ENCODE measurements at regions not wholly inside any gene's neighbourhood (a gene's known extent, or its start where the extent isn't known, plus 50 kb on each side); places are given as distances from the start of the nearest gene placed in this dataset.

- no peaks in the 10 kb centered on the region for H3K36me3 ChIP-seq (replicated peaks; ENCODE audit: insufficient read depth, low read depth)
- H3K9me2 ChIP-seq (replicated peaks; ENCODE audit: insufficient read depth): no peaks in the 10 kb centered on the region
- H2AFZ ChIP-seq: no peak overlapping the region
These were observed 151.5 kb upstream of the GOT2 start for GRCh38 chr16:58885528-58886170.

GRCh38 chr16:58884141-58884540, 150.0 kb upstream of the GOT2 start:
- no peak overlapping the region for H2AFZ ChIP-seq
- no peak for DNase-seq (ENCODE audit: low spot score)
- no peak for TF ChIP-seq CTCF (IDR thresholded peaks at IDR 0.05; ENCODE audit: poor library complexity)
- TF ChIP-seq EZH2 (IDR thresholded peaks at IDR 0.05; ENCODE audit: borderline replicate concordance): no peak
- no peak for TF ChIP-seq EZH2phosphoT487 (IDR thresholded peaks at IDR 0.05; ENCODE audit: low read depth, severe bottlenecking, unreplicated experiment)
- no peaks in the 10 kb centered on the region for H3K36me3 ChIP-seq (replicated peaks; ENCODE audit: insufficient read depth, low read depth)
- H3K4me3 ChIP-seq: no peak overlapping the region
- H3K9me2 ChIP-seq (replicated peaks; ENCODE audit: insufficient read depth): no peaks in the 10 kb centered on the region
- no peaks in the 10 kb centered on the region for H3K9me3 ChIP-seq (ENCODE audit: low read depth)
- H3K4me2 ChIP-seq: no peak overlapping the region
- H3K27ac ChIP-seq: no peak overlapping the region
- H3K27me3 ChIP-seq: no peaks in the 10 kb centered on the region
- H3K4me1 ChIP-seq (ENCODE audit: insufficient read depth): no peaks in the 10 kb centered on the region
- H3K79me2 ChIP-seq: no peaks in the 10 kb centered on the region
- no peaks in the 10 kb centered on the region for H4K20me1 ChIP-seq (ENCODE audit: insufficient read depth, poor library complexity, severe bottlenecking)

More at GRCh38 chr16:58885528-58886170, 151.5 kb upstream of the GOT2 start:
- H3K4me3 ChIP-seq: no peak overlapping the region
- no peaks in the 10 kb centered on the region for H4K20me1 ChIP-seq (ENCODE audit: insufficient read depth, poor library complexity, severe bottlenecking)
- no peaks in the 10 kb centered on the region for H3K27me3 ChIP-seq
- H3K4me2 ChIP-seq: no peak overlapping the region
- 80% methylated on average over 5 of the region's 5 CpGs for WGBS (ENCODE audit: low lambda C conversion rate, missing lambda C conversion rate)
- H3K27ac ChIP-seq: no peak overlapping the region
- TF ChIP-seq EZH2phosphoT487 (IDR thresholded peaks at IDR 0.05; ENCODE audit: low read depth, severe bottlenecking, unreplicated experiment): no peak
- TF ChIP-seq CTCF (IDR thresholded peaks at IDR 0.05; ENCODE audit: poor library complexity): no peak
- TF ChIP-seq EZH2 (IDR thresholded peaks at IDR 0.05; ENCODE audit: borderline replicate concordance): no peak
- no peak for DNase-seq (ENCODE audit: low spot score)
- H3K9me3 ChIP-seq (ENCODE audit: low read depth): no peaks in the 10 kb centered on the region
- no peaks in the 10 kb centered on the region for H3K79me2 ChIP-seq
- H3K4me1 ChIP-seq (ENCODE audit: insufficient read depth): no peaks in the 10 kb centered on the region

GRCh38 chr16:58883131-58883530, 149.0 kb upstream of the GOT2 start:
- H3K4me3 ChIP-seq: no peak overlapping the region
- no peak for DNase-seq (ENCODE audit: low spot score)
- no peak overlapping the region for H3K4me2 ChIP-seq
- H3K4me1 ChIP-seq (ENCODE audit: insufficient read depth): no peaks in the 10 kb centered on the region
- H3K79me2 ChIP-seq: no peaks in the 10 kb centered on the region
- TF ChIP-seq EZH2 (IDR thresholded peaks at IDR 0.05; ENCODE audit: borderline replicate concordance): no peak
- TF ChIP-seq CTCF (IDR thresholded peaks at IDR 0.05; ENCODE audit: poor library complexity): no peak
- TF ChIP-seq EZH2phosphoT487 (IDR thresholded peaks at IDR 0.05; ENCODE audit: low read depth, severe bottlenecking, unreplicated experiment): no peak
- H3K27me3 ChIP-seq: no peaks in the 10 kb centered on the region
- H4K20me1 ChIP-seq (ENCODE audit: insufficient read depth, poor library complexity, severe bottlenecking): no peaks in the 10 kb centered on the region
- no peaks in the 10 kb centered on the region for H3K9me2 ChIP-seq (replicated peaks; ENCODE audit: insufficient read depth)
- H3K27ac ChIP-seq: no peak overlapping the region
- no peak overlapping the region for H2AFZ ChIP-seq
- H3K9me3 ChIP-seq (ENCODE audit: low read depth): no peaks in the 10 kb centered on the region
- H3K36me3 ChIP-seq (replicated peaks; ENCODE audit: insufficient read depth, low read depth): no peaks in the 10 kb centered on the region
- WGBS (ENCODE audit: low lambda C conversion rate, missing lambda C conversion rate): 86% methylated on average over 3 of the region's 3 CpGs

Measured in hepatocyte (in vitro differentiated cells).